WERI-Rb-1 (cell line): ENCODE measurements at regions not wholly inside any gene's neighbourhood (a gene's known extent, or its start where the extent isn't known, plus 50 kb on each side); places are given as distances from the start of the nearest gene placed in this dataset.

Experiments
- DNase-seq: peaks from one replicate; pipeline ENCODE4 v3.0.0-alpha.2; 2020
- H3K27ac ChIP-seq: fragments of 250-450 bp; sonication (Bioruptor Pico); 2 replicates; pipeline ENCODE4 v1.5.1; 2020; ENCODE audit warnings: mild to moderate bottlenecking, moderate library complexity
- H3K27me3 ChIP-seq: fragments of 250-450 bp; sonication (Bioruptor Pico); 2 replicates; pipeline ENCODE4 v1.5.1; 2021; ENCODE audit warnings: mild to moderate bottlenecking, low read depth, moderate library complexity; ENCODE audit not compliant: insufficient read depth, severe bottlenecking
- H3K36me3 ChIP-seq: fragments of 250-450 bp; sonication (Bioruptor Pico); 2 replicates; pipeline ENCODE4 v1.5.1; 2020; ENCODE audit warnings: mild to moderate bottlenecking, moderate library complexity
- H3K4me3 ChIP-seq: 2 replicates; pipeline ENCODE4 v1.5.1; 2011; ENCODE audit warnings: low read depth, mild to moderate bottlenecking, control low read depth, low read length
- H3K9me3 ChIP-seq: fragments of 250-450 bp; sonication (Bioruptor Pico); 2 replicates; pipeline ENCODE4 v1.5.1; 2021; ENCODE audit warnings: mild to moderate bottlenecking, moderate library complexity; ENCODE audit not compliant: severe bottlenecking
- CTCF ChIP-seq: IDR thresholded peaks from 2 replicates; pipeline ENCODE4 v1.5.1; 2011; ENCODE audit warnings: low read depth, mild to moderate bottlenecking, control low read depth, inconsistent platforms, low read length

GRCh38 chr4:100295792-100296191 is 105.5 kb upstream of the DDIT4L start:
- TF ChIP-seq CTCF: no peak
- Histone ChIP-seq H3K27ac (no peak overlapping the region), H3K36me3 (no peaks in the 10 kb centered on the region), H3K9me3 (no peaks in the 10 kb centered on the region), H3K27me3 (no peaks in the 10 kb centered on the region), H3K4me3 (no peak overlapping the region)
- DNase-seq: no peak

GRCh38 chr4:100294356-100294755 is 104.1 kb upstream of the DDIT4L start:
- Histone ChIP-seq H3K36me3 (no peaks in the 10 kb centered on the region), H3K27ac (no peak overlapping the region), H3K27me3 (no peaks in the 10 kb centered on the region), H3K9me3 (no peaks in the 10 kb centered on the region), H3K4me3 (no peak overlapping the region)
- DNase-seq: no peak
- no peak for TF ChIP-seq CTCF

- H3K27me3 ChIP-seq: no peaks in the 10 kb centered on the region
- no peaks in the 10 kb centered on the region for H3K9me3 ChIP-seq
- no peak for TF ChIP-seq CTCF
- DNase-seq: no peak
- H3K27ac ChIP-seq: no peak overlapping the region
- no peak overlapping the region for H3K4me3 ChIP-seq
- H3K36me3 ChIP-seq: no peaks in the 10 kb centered on the region
These were observed 100.3 kb upstream of the DDIT4L start for GRCh38 chr4:100290585-100290984.

- H3K27me3 ChIP-seq: no peaks in the 10 kb centered on the region
- no peak for TF ChIP-seq CTCF
- H3K9me3 ChIP-seq: no peaks in the 10 kb centered on the region
- H3K27ac ChIP-seq: no peak overlapping the region
- no peak overlapping the region for H3K4me3 ChIP-seq
- no peaks in the 10 kb centered on the region for H3K36me3 ChIP-seq
- no peak for DNase-seq
These were observed 99.7 kb upstream of the DDIT4L start for GRCh38 chr4:100289946-100290345.

GRCh38 chr4:100289530-100289888 is 99.2 kb upstream of the DDIT4L start:
- H3K36me3 ChIP-seq: no peaks in the 10 kb centered on the region
- no peak for DNase-seq
- TF ChIP-seq CTCF: no peak
- no peaks in the 10 kb centered on the region for H3K27me3 ChIP-seq
- no peak overlapping the region for H3K27ac ChIP-seq
- H3K9me3 ChIP-seq: no peaks in the 10 kb centered on the region
- no peak overlapping the region for H3K4me3 ChIP-seq

GRCh38 chr4:100288811-100289529 is 98.7 kb upstream of the DDIT4L start:
- Histone ChIP-seq H3K27me3 (no peaks in the 10 kb centered on the region), H3K4me3 (no peak overlapping the region), H3K36me3 (no peaks in the 10 kb centered on the region), H3K27ac (no peak overlapping the region), H3K9me3 (no peaks in the 10 kb centered on the region)
- no peak for DNase-seq
- no peak for TF ChIP-seq CTCF
